Mesenchymal stem cell (in vitro differentiated cells and primary cell): ENCODE measurements at regions not wholly inside any gene's neighbourhood (a gene's known extent, or its start where the extent isn't known, plus 50 kb on each side); places are given as distances from the start of the nearest gene placed in this dataset.

Source experiments
- DNase-seq: peaks from one replicate; pipeline ENCODE4 v3.0.0-alpha.2; 2013
- H2AFZ ChIP-seq: one replicate; pipeline ENCODE4 v1.6.1; 2013; ENCODE audit warnings: low read depth, mild to moderate bottlenecking, control low read depth, inconsistent platforms, low read length, moderate library complexity
- H2AK5ac ChIP-seq: 2 replicates; pipeline ENCODE4 v1.6.1; 2013; ENCODE audit warnings: low read length, moderate library complexity, mild to moderate bottlenecking, inconsistent platforms; ENCODE audit not compliant: severe bottlenecking
- H2BK120ac ChIP-seq: one replicate; pipeline ENCODE4 v1.6.1; 2013; ENCODE audit warnings: low read depth, mild to moderate bottlenecking, inconsistent platforms, low read length, moderate library complexity
- H2BK12ac ChIP-seq, 2 experiments: one replicate each; pipeline ENCODE4 v1.6.1; 2013; ENCODE audit warnings: inconsistent platforms in 2 of 2, low read length in 2 of 2, mild to moderate bottlenecking in 2 of 2, moderate library complexity in 2 of 2, control low read depth in 1 of 2
- H2BK15ac ChIP-seq: one replicate; pipeline ENCODE4 v1.6.1; 2013; ENCODE audit warnings: mild to moderate bottlenecking, low read depth, inconsistent platforms; ENCODE audit not compliant: poor library complexity, severe bottlenecking
- H2BK5ac ChIP-seq: 2 replicates; pipeline ENCODE4 v1.6.1; 2013; ENCODE audit warnings: low read depth, mild to moderate bottlenecking, low read length, control low read depth, inconsistent platforms; ENCODE audit not compliant: poor library complexity, severe bottlenecking
- H3K14ac ChIP-seq, 2 experiments: one replicate each; pipeline ENCODE4 v1.6.1; 2013; ENCODE audit warnings: inconsistent platforms in 2 of 2, low read length in 2 of 2, control low read depth in 1 of 2, mild to moderate bottlenecking in 1 of 2, moderate library complexity in 1 of 2
- H3K18ac ChIP-seq, 2 experiments: one replicate each; pipeline ENCODE4 v1.6.1; 2013; ENCODE audit warnings: inconsistent platforms in 2 of 2, low read length in 2 of 2, control low read depth in 1 of 2, low read depth in 1 of 2, mild to moderate bottlenecking in 1 of 2
- H3K23ac ChIP-seq, 2 experiments: one replicate each; pipeline ENCODE4 v1.6.1; 2013; ENCODE audit warnings: inconsistent platforms in 2 of 2, low read length in 2 of 2, mild to moderate bottlenecking in 2 of 2, moderate library complexity in 2 of 2, control low read depth in 1 of 2
- H3K27ac ChIP-seq: 2 replicates; pipeline ENCODE4 v1.5.1; 2013; ENCODE audit warnings: mild to moderate bottlenecking, moderate library complexity, low read length, control low read depth, inconsistent platforms; ENCODE audit not compliant: poor library complexity, severe bottlenecking
- H3K27me3 ChIP-seq, 2 experiments: 2 replicates each; pipeline versions ENCODE4 v1.6.1 to v1.7.0; 2013; ENCODE audit warnings: low read length in 2 of 2, mild to moderate bottlenecking in 2 of 2, moderate library complexity in 2 of 2, control low read depth in 1 of 2, inconsistent platforms in 1 of 2; ENCODE audit not compliant: control insufficient read depth in 1 of 2, insufficient read depth in 1 of 2
- H3K36me3 ChIP-seq, 2 experiments: 2 replicates each; pipeline versions ENCODE4 v1.6.1 to v1.7.0; 2013; ENCODE audit warnings: low read length in 2 of 2, control low read depth in 1 of 2, inconsistent platforms in 1 of 2, low read depth in 1 of 2, mild to moderate bottlenecking in 1 of 2; ENCODE audit not compliant: insufficient read depth in 2 of 2, control insufficient read depth in 1 of 2
- H3K4ac ChIP-seq, 2 experiments: one replicate each; pipeline ENCODE4 v1.6.1; 2013; ENCODE audit warnings: inconsistent platforms in 2 of 2, low read length in 2 of 2, mild to moderate bottlenecking in 2 of 2, moderate library complexity in 2 of 2, control low read depth in 1 of 2, low read depth in 1 of 2
- H3K4me1 ChIP-seq: 2 replicates; pipeline ENCODE4 v1.6.1; 2013; ENCODE audit warnings: low read depth, low read length, control low read depth; ENCODE audit not compliant: control insufficient read depth, insufficient read depth
- H3K4me2 ChIP-seq: 2 replicates; pipeline ENCODE4 v1.6.1; 2013; ENCODE audit warnings: low read length, mild to moderate bottlenecking, inconsistent platforms; ENCODE audit not compliant: poor library complexity, severe bottlenecking
- H3K4me3 ChIP-seq, 2 experiments: 2 replicates each; pipeline versions ENCODE4 v1.5.1 to v1.7.0; 2013; ENCODE audit warnings: low read length in 2 of 2, mild to moderate bottlenecking in 2 of 2, control low read depth in 1 of 2, low read depth in 1 of 2; ENCODE audit not compliant: insufficient read depth in 1 of 2
- H3K79me1 ChIP-seq: replicated peaks from 2 replicates; pipeline ENCODE4 v1.6.1; 2013; ENCODE audit warnings: mild to moderate bottlenecking, control low read depth, low read length, inconsistent platforms; ENCODE audit not compliant: poor library complexity, severe bottlenecking
- H3K9ac ChIP-seq: 2 replicates; pipeline ENCODE4 v1.7.0; 2013; ENCODE audit warnings: mild to moderate bottlenecking, low read length, moderate library complexity
- H3K9me3 ChIP-seq: 2 replicates; pipeline ENCODE4 v1.7.0; 2013; ENCODE audit warnings: mild to moderate bottlenecking, low read length; ENCODE audit not compliant: control insufficient read depth
- H4K8ac ChIP-seq: one replicate; pipeline ENCODE4 v1.6.1; 2013; ENCODE audit warnings: inconsistent platforms, mild to moderate bottlenecking, low read length, moderate library complexity
- H4K91ac ChIP-seq: one replicate; pipeline ENCODE4 v1.6.1; 2013; ENCODE audit warnings: mild to moderate bottlenecking, low read length, inconsistent platforms
- WGBS: methylation state at CpG from one replicate; pipeline ENCODE4 v1.1.7; 2013; ENCODE audit warnings: mixed read lengths; 5-methylcytosine and 5-hydroxymethylcytosine counted together

DNA sequence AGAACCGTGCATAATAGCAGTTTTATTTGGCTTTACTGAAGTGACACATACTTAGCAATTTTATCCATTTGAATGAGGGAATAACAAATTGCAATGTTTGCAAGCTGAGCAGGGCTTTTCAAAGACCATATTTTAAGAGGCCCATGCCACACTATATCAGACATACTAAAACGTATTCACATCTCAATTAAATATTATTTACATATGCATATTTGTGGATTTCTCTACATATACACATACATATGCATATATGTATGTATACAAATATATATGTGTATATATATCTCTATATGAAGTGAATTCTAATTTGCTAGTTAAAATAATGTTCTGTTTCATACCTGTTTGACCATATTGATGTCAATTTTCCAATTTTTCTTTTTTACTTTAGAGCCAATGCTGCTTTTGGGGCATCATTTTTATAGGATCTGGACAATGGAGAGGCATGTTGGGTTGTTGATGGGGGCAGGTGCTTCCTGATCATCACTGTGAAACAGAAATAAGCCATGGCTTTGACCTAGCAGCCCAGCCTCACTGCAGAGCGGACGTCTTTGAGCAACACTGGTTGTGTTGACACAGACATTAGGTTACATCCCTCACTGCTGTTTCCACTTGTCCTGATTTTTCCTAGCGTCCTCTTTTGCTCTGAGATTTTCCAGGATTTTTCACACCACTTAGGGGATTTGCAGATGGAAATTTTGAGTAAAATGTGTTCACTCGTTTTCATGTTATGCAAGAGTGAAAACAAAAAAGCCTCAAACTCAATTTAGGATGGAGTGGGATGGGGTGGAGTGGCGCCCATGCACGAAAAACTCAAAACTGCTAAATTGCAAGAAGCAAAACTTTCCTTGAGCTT is 56.9 kb downstream of the RDH14 start:
- Histone ChIP-seq H2BK120ac (no peak overlapping the region), H3K4me3 (no peak overlapping the region), H2BK15ac (no peak overlapping the region), H4K91ac (no peak overlapping the region), H3K27me3 (no peaks in the 10 kb centered on the region), H3K4ac (no peak overlapping the region), H2BK12ac (no peak overlapping the region), H2AFZ (no peak overlapping the region), H3K23ac (no peak overlapping the region), H3K14ac (no peak overlapping the region), H3K4me1 (no peaks in the 10 kb centered on the region), H2BK5ac (no peak overlapping the region), H3K79me1 (no peaks in the 10 kb centered on the region), H4K8ac (no peak overlapping the region), H2AK5ac (no peak overlapping the region), H3K9me3 (no peaks in the 10 kb centered on the region), H3K18ac (no peak overlapping the region), H3K4me2 (no peak overlapping the region), H3K9ac (no peak overlapping the region), H3K27ac (no peak overlapping the region), H3K36me3 (no peaks in the 10 kb centered on the region)
- DNase-seq, result no peak
- WGBS, result 81% methylated on average over 5 of the region's 8 CpGs

DNA sequence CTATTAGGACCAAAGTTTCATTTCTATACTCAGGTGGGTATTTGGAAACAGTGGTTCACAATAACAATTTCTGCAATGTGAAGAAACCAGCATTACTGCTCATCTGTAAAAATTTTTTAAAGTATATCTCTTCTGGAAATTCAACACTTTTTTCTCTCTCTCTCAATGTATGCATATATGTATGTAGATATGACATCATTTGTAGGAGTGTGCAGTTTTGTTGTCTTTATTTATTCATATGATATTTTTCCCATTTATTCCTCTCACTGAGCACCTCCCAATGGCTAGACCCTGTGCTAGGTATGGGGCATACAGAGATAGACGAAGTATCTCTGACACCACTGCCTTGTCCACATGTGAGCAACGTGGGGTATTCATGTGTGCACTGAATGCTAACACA is 58.3 kb downstream of the RDH14 start:
- 87% methylated on average over 2 of the region's 2 CpGs for WGBS

DNA sequence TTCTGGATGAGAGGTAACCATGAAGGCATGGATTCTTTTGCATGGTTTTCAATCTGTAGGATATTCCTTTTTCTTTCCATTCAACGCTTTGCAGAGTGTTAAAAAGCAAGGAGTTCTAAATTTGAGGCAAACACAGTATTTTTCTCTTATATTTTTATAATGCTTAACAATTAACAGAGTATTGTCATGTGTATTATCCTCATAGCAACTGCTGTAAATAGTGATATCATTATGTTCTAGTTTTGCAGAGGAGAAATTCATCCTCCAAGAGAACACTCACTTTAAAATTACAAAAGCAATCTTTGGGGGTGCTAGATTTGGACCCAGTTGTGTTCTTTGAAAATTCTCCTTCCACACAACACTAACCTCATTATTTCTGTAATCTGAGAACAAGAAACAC is 58.7 kb downstream of the RDH14 start:
- no peak overlapping the region for H4K91ac ChIP-seq
- no peak overlapping the region for H3K9ac ChIP-seq
- H3K23ac ChIP-seq, result no peak overlapping the region
- no peak overlapping the region for H2AFZ ChIP-seq
- H3K4ac ChIP-seq, result no peak overlapping the region
- no peaks in the 10 kb centered on the region for H3K27me3 ChIP-seq
- H3K4me1 ChIP-seq, result no peaks in the 10 kb centered on the region
- H4K8ac ChIP-seq, result no peak overlapping the region
- H3K18ac ChIP-seq, result no peak overlapping the region
- H3K27ac ChIP-seq, result no peak overlapping the region
- no peak overlapping the region for H2BK15ac ChIP-seq
- no CpG with 5 or more reads among the region's 1 CpG for WGBS
- H2AK5ac ChIP-seq, result no peak overlapping the region
- H2BK12ac ChIP-seq, result no peak overlapping the region
- H3K4me2 ChIP-seq, result no peak overlapping the region
- no peak overlapping the region for H3K4me3 ChIP-seq
- H3K14ac ChIP-seq, result no peak overlapping the region
- H2BK5ac ChIP-seq, result no peak overlapping the region
- H2BK120ac ChIP-seq, result no peak overlapping the region
- no peak for DNase-seq
- no peaks in the 10 kb centered on the region for H3K36me3 ChIP-seq
- no peaks in the 10 kb centered on the region for H3K9me3 ChIP-seq
- H3K79me1 ChIP-seq, result no peaks in the 10 kb centered on the region

More for the DNA sequence above, 58.3 kb downstream of the RDH14 start:
- Histone ChIP-seq H4K8ac (no peak overlapping the region), H3K14ac (no peak overlapping the region), H3K4me1 (no peaks in the 10 kb centered on the region), H3K9ac (no peak overlapping the region), H3K23ac (no peak overlapping the region), H2AFZ (no peak overlapping the region), H3K18ac (no peak overlapping the region), H2BK12ac (no peak overlapping the region), H3K4me3 (no peak overlapping the region), H3K9me3 (no peaks in the 10 kb centered on the region), H3K27me3 (no peaks in the 10 kb centered on the region), H3K4me2 (no peak overlapping the region), H2BK15ac (no peak overlapping the region), H2BK5ac (no peak overlapping the region), H2AK5ac (no peak overlapping the region), H4K91ac (no peak overlapping the region), H3K4ac (no peak overlapping the region), H3K27ac (no peak overlapping the region), H3K36me3 (no peaks in the 10 kb centered on the region), H3K79me1 (no peaks in the 10 kb centered on the region), H2BK120ac (no peak overlapping the region)
- DNase-seq, result no peak

DNA sequence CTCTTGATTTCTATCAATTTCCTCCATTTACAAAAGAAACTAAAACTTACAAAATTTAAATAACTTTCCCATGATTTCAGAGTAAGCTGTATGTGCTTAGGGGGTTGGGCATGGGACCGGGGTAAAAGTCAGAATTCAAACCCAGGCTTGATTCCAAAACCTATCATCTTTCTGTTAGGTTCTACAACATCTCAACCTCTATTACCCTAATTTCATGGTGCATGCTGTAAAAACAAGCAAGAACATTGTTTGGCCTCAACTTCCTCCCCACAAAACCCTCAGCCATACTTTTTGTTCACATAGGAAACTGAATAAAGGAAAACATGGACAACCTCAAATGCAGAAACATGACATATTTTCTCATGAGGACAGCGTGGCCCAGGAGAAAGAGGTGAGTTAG is 59.3 kb downstream of the RDH14 start:
- Histone ChIP-seq H2BK120ac (no peak overlapping the region), H3K9ac (no peak overlapping the region), H2AK5ac (no peak overlapping the region), H3K4ac (no peak overlapping the region), H2BK12ac (no peak overlapping the region), H3K4me3 (no peak overlapping the region), H3K27ac (no peak overlapping the region), H4K8ac (no peak overlapping the region), H3K14ac (no peak overlapping the region), H2AFZ (no peak overlapping the region), H3K79me1 (no peaks in the 10 kb centered on the region), H3K4me2 (no peak overlapping the region), H3K9me3 (no peaks in the 10 kb centered on the region), H3K4me1 (no peaks in the 10 kb centered on the region), H3K27me3 (no peaks in the 10 kb centered on the region), H2BK15ac (no peak overlapping the region), H3K23ac (no peak overlapping the region), H3K18ac (no peak overlapping the region), H4K91ac (no peak overlapping the region), H2BK5ac (no peak overlapping the region), H3K36me3 (no peaks in the 10 kb centered on the region)
- WGBS, result 95% methylated on average over 2 of the region's 2 CpGs
- DNase-seq, result no peak
